PC-3 (cell line): ENCODE measurements at regions not wholly inside any gene's neighbourhood (a gene's known extent, or its start where the extent isn't known, plus 50 kb on each side); places are given as distances from the start of the nearest gene placed in this dataset.

Source experiments
- ATAC-seq: fragments of 200-7000 bp; cut with Tn5 transposase; 2 replicates; pipeline ENCODE4 v1.9.1; 2020; ENCODE audit warnings: mild to moderate bottlenecking, moderate library complexity
- BruUV-seq: library from RNA; stranded (reverse); fragments of 400-500 nt; replicated peaks from 2 replicates; lab custom pipeline; 2021; lab: Mats Ljungman, UMichigan
- CTCF ChIA-PET: fragments of 300-600 bp; sonication (Branson Sonifier 250); formaldehyde crosslinking; loops from one replicate; lab custom pipeline; 2022; ENCODE audit warnings: antibody characterized with exemption; lab: Charles Lee
- POLR2A ChIA-PET: fragments of 300-600 bp; sonication (Branson Sonifier 250); formaldehyde crosslinking; loops from one replicate; lab custom pipeline; 2022; ENCODE audit warnings: antibody characterized with exemption; ENCODE audit not compliant: unreplicated experiment; lab: Charles Lee
- DNase-seq: peaks from one replicate; pipeline ENCODE4 v3.0.0-alpha.2; 2015
- H2AFZ ChIP-seq: fragments of 300-600 bp; sonication (generic); 2 replicates; pipeline ENCODE4 v1.6.0; 2016; ENCODE audit warnings: antibody characterized with exemption, low read length
- H3F3A ChIP-seq: fragments of 300-600 bp; sonication (generic); one replicate; pipeline ENCODE4 v1.6.0; 2017; ENCODE audit warnings: antibody characterized with exemption, low read length, control low read depth, mild to moderate bottlenecking; ENCODE audit not compliant: unreplicated experiment
- H3K27ac ChIP-seq: fragments of 300-600 bp; sonication (generic); 2 replicates; pipeline ENCODE4 v1.5.1; 2016; ENCODE audit warnings: mild to moderate bottlenecking, low read length
- H3K27me3 ChIP-seq: fragments of 300-600 bp; sonication (generic); 2 replicates; pipeline ENCODE4 v1.6.1; 2016; ENCODE audit warnings: low read length, mixed read lengths
- H3K36me3 ChIP-seq: fragments of 300-600 bp; sonication (generic); 2 replicates; pipeline ENCODE4 v1.6.1; 2016; ENCODE audit warnings: low read depth, mixed run types, low read length, mixed read lengths
- H3K4me1 ChIP-seq: fragments of 300-600 bp; sonication (generic); 2 replicates; pipeline ENCODE4 v1.5.1; 2016; ENCODE audit warnings: low read length; ENCODE audit not compliant: insufficient read depth
- H3K4me2 ChIP-seq: fragments of 300-600 bp; sonication (generic); 2 replicates; pipeline ENCODE4 v1.6.0; 2016; ENCODE audit warnings: low read length
- H3K4me3 ChIP-seq: fragments of 300-600 bp; sonication (generic); 2 replicates; pipeline ENCODE4 v1.5.1; 2016; ENCODE audit warnings: mild to moderate bottlenecking, low read length, mixed read lengths
- H3K79me2 ChIP-seq: fragments of 300-600 bp; sonication (generic); 2 replicates; pipeline ENCODE4 v1.6.1; 2017; ENCODE audit warnings: low read length, mixed read lengths
- H3K9ac ChIP-seq: fragments of 300-600 bp; sonication (generic); 2 replicates; pipeline ENCODE4 v1.6.0; 2016; ENCODE audit warnings: mild to moderate bottlenecking, low read length
- H3K9me2 ChIP-seq: fragments of 300-600 bp; sonication (generic); replicated peaks from 2 replicates; pipeline ENCODE4 v1.6.1; 2016; ENCODE audit warnings: mixed run types, low read length, mixed read lengths
- H3K9me3 ChIP-seq: fragments of 300-600 bp; sonication (generic); 2 replicates; pipeline ENCODE4 v1.6.1; 2016; ENCODE audit warnings: low read length, mixed read lengths
- H4K20me1 ChIP-seq: fragments of 300-600 bp; sonication (generic); 2 replicates; pipeline ENCODE4 v1.6.1; 2016; ENCODE audit warnings: low read length, mixed read lengths
- EZH2 ChIP-seq: fragments of 300-600 bp; sonication (generic); IDR thresholded peaks from one replicate; pipeline ENCODE4 v1.6.1; 2017; ENCODE audit warnings: antibody characterized with exemption, mild to moderate bottlenecking, low read length; ENCODE audit not compliant: unreplicated experiment
- EZH2phosphoT487 ChIP-seq: fragments of 300-600 bp; sonication (generic); IDR thresholded peaks from 2 replicates; pipeline ENCODE4 v1.6.1; 2018; ENCODE audit warnings: mild to moderate bottlenecking, antibody characterized with exemption, low read length, borderline replicate concordance
- intact Hi-C: fragments of 100-400 bp; cut with micrococcal nuclease; formaldehyde crosslinking; loops from 2 replicates; pipeline ENCODE4 v1.9.0; 2023
- TF ChIP-seq, protein P1 (sequence below): fragments of 300-600 bp; sonication (generic); conservative IDR thresholded peaks from 2 replicates; pipeline ENCODE4 v1.5.1; 2017; ENCODE audit warnings: antibody characterized with exemption, low read depth, mild to moderate bottlenecking, low read length

DNA sequence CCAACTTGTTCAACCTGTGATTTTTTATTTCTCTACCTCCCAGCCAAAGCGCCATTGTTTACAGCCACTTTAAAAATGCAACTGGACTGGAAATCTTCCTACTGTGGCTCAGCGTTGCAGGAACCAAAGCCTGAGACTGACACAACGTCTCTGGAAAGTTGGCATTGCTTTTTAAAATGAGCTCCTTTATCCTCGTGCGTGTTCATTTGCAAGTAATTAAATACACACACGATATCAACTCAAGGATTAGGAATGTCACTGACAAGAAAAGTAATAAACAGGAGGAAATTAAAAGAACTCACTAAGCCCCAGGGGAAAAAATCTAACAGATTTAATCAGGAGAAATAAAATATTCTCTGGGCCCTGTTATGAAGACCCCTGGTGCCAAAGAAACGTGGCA lies 184.6 kb upstream of the IRS2 start:
- no peak overlapping the region for H3K27ac ChIP-seq
- H2AFZ ChIP-seq, result no peak overlapping the region
- H3K9ac ChIP-seq, result no peak overlapping the region
- no peaks in the 10 kb centered on the region for H3K4me1 ChIP-seq
- no peak overlapping the region for H3K4me3 ChIP-seq
- H3K79me2 ChIP-seq, result no peaks in the 10 kb centered on the region
- H3K9me2 ChIP-seq, result no peaks in the 10 kb centered on the region
- H3K9me3 ChIP-seq, result no peaks in the 10 kb centered on the region
- H4K20me1 ChIP-seq, result no peaks in the 10 kb centered on the region
- CTCF ChIA-PET, result no interaction called here
- DNase-seq, result no peak
- no peaks in the 10 kb centered on the region for H3K36me3 ChIP-seq
- TF ChIP-seq, protein P1, sequence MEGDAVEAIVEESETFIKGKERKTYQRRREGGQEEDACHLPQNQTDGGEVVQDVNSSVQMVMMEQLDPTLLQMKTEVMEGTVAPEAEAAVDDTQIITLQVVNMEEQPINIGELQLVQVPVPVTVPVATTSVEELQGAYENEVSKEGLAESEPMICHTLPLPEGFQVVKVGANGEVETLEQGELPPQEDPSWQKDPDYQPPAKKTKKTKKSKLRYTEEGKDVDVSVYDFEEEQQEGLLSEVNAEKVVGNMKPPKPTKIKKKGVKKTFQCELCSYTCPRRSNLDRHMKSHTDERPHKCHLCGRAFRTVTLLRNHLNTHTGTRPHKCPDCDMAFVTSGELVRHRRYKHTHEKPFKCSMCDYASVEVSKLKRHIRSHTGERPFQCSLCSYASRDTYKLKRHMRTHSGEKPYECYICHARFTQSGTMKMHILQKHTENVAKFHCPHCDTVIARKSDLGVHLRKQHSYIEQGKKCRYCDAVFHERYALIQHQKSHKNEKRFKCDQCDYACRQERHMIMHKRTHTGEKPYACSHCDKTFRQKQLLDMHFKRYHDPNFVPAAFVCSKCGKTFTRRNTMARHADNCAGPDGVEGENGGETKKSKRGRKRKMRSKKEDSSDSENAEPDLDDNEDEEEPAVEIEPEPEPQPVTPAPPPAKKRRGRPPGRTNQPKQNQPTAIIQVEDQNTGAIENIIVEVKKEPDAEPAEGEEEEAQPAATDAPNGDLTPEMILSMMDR, result no peak
- TF ChIP-seq EZH2, result no peak
- no peak for TF ChIP-seq EZH2phosphoT487
- H3F3A ChIP-seq, result no peaks in the 10 kb centered on the region
- no peaks in the 10 kb centered on the region for H3K27me3 ChIP-seq
- no peak for ATAC-seq
- POLR2A ChIA-PET, result interaction anchor here (0.5 kb wide), 1 partner anchor 129 kb away, joined by 5 read pairs; no protein-coding TSS in a partner anchor
- BruUV-seq, result no TSS peak
- no peak overlapping the region for H3K4me2 ChIP-seq
- intact Hi-C loops, result no loop called here

DNA sequence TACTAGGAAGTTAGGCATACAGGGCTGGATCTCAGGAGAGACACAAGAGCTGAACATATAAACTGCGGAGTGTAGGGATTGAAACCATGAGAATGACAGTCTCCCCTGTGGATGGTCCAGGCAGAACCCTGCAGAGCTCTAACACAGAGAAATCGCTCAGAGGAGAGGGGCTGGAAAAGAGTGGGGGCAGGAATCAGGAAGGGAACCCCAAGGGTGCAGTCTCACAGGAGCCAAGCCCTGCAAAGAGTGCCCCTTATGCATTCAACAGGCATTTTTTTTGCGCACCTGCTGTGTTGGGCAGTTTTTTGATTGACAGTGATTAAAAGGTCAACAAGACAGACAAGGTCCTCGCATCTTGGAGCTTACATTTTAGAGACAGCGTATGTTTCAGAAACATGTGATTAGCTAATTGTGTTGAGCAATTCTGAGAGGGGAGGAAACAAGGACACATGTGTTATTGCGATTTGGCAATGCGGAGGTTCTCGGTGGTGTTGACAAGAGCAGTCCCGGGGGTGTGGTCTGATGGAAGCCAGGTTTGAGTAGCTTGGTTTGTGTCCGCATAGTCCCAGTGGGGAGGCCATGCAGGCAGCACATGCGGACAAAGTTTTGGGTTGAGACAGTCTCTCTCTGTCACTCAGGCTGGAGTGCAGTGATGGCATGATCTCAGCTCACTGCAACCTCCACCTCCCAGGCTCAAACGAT lies 182.6 kb upstream of the IRS2 start:
- Histone ChIP-seq H3K27me3 (no peaks in the 10 kb centered on the region), H3K9me2 (no peaks in the 10 kb centered on the region), H3K9ac (no peak overlapping the region), H2AFZ (no peak overlapping the region), H3K9me3 (no peaks in the 10 kb centered on the region), H3K36me3 (no peaks in the 10 kb centered on the region), H3K4me2 (no peak overlapping the region), H3K27ac (no peak overlapping the region), H3K4me1 (no peaks in the 10 kb centered on the region), H3K4me3 (no peak overlapping the region), H3F3A (no peaks in the 10 kb centered on the region), H4K20me1 (no peaks in the 10 kb centered on the region), H3K79me2 (no peaks in the 10 kb centered on the region)
- no TSS peak for BruUV-seq
- DNase-seq (no peak), ATAC-seq (no peak)
- POLR2A ChIA-PET, result no interaction called here
- CTCF ChIA-PET, result no interaction called here
- TF ChIP-seq EZH2 (no peak), EZH2phosphoT487 (no peak)
- TF ChIP-seq, protein P1, result no peak
- intact Hi-C loops, result no loop called here

DNA sequence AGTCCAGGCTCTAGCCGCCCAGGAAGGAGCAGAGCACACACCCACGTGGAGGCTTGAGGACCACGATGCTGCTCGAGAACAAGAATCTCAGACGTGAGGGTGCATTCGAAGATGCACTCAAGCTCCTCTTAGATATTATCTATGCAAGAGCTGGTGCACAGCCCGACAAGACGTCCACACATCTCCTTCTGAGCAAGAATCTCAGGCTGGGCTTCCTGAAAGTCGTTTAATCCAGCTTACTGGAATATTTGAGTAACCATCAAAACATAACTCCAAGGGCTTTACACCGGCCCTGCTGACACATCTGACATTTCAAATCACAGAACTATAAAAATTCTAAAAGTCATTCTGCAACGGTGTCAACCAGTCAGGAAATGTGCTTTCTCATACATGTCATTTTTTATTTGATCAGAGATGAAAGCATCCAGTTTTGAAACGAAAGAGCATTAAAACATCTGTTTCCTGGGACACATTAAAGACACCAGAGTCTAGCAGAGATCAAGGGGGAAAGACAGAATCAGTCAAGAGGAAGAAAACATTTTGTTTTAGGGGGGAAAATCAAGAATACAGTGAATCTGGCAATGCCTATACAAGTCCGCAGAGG lies 177.7 kb upstream of the IRS2 start:
- Histone ChIP-seq H3K4me3 (no peak overlapping the region), H3K27ac (no peak overlapping the region), H4K20me1 (no peaks in the 10 kb centered on the region), H3K4me1 (no peaks in the 10 kb centered on the region), H3K9me3 (no peaks in the 10 kb centered on the region), H2AFZ (no peak overlapping the region), H3K4me2 (no peak overlapping the region), H3F3A (no peaks in the 10 kb centered on the region), H3K27me3 (no peaks in the 10 kb centered on the region), H3K36me3 (no peaks in the 10 kb centered on the region), H3K9me2 (no peaks in the 10 kb centered on the region), H3K9ac (no peak overlapping the region), H3K79me2 (no peaks in the 10 kb centered on the region)
- no TSS peak for BruUV-seq
- ChIA-PET POLR2A (no interaction called here), CTCF (no interaction called here)
- no peak for ATAC-seq
- intact Hi-C loops, result no loop called here
- TF ChIP-seq EZH2, result no peak
- TF ChIP-seq, protein P1, result no peak
- TF ChIP-seq EZH2phosphoT487, result no peak
- DNase-seq, result no peak
